HG03108 (cell line): ENCODE measurements at regions not wholly inside any gene's neighbourhood (a gene's known extent, or its start where the extent isn't known, plus 50 kb on each side); places are given as distances from the start of the nearest gene placed in this dataset.
A peak's percentile ranks its signal among the peaks of the same experiment; 100 is the strongest.
"Not testable (repeated sequence)": the region's sequence is repeated elsewhere in the genome, so short reads cannot be mapped to it uniquely, and the experiment has no call there.

Experiments
- ATAC-seq: cut with Tn5 transposase; IDR thresholded peaks from one replicate; pipeline ENCODE4 v1.9.1; 2021; ENCODE audit warnings: moderate library complexity; ENCODE audit not compliant: unreplicated experiment

DNA sequence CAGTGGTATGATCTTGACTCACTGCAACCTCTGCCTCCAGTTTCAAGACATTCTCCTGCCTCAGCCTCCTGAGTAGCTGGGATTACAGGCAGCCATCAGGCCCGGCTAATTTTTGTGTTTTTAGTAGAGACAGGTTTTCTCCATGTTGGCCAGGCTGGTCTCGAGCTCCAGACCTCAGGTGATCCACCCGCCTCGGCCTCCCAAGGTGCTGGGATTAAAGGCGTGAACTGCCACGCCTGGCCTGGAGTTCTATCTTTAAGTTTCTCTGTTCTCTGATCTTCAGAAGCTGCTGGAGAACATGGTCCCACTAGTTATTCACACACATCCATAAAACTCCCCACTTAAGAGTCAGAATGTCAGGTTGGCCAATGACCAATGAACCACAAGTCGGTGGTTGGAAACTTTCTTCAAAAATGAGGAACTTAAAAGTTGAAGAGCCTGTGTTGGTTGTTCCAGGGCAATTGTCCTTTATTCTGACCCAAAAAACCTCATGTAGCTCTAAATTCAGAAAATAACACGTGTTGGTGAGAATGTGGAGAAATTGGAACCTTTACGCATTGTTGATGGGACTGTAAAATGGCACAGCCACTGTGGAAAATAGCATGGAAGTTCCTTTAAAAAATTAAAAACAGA lies 55.9 kb upstream of the PIK3CB start:
- ATAC-seq: peak; percentile 64

DNA sequence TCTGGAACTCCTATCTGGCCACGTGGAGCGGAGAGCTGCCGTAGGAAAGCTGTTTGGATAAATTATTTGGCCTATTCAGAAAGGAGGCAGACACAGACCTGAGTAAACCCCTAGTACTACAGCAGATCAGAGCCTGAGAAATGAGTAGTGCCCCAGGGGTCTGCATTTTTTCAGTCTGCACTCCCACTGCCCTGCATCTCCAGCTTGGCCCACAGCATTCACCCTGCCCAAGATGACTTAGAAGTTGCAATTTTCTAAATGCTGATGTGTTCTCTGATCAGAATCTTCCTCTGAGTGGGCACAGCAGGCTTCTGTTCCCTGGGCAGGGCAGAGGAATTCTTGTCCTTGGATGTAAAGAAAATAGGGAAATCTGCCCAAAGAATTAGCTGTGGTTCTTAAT lies 55.1 kb upstream of the PIK3CB start:
- no peak for ATAC-seq

DNA sequence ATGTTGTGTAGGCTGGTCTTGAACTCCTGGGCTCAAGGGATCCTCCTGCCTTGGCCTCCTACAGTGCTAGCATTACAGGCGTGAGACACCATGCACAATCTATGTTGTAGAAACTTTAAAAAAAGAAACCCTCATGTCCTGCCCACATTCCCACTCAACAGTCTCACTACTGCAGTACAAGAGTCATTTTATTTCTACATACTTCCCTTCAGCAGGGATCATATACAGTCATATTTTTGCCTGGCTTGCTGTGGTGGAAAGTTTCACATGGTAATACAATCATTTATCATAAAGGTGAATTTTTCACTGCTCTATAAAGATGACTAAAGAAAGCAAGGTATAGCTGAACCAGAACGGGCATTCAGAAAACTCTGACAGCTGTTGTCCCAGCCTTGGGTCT lies 53.8 kb upstream of the PIK3CB start:
- ATAC-seq: no peak

DNA sequence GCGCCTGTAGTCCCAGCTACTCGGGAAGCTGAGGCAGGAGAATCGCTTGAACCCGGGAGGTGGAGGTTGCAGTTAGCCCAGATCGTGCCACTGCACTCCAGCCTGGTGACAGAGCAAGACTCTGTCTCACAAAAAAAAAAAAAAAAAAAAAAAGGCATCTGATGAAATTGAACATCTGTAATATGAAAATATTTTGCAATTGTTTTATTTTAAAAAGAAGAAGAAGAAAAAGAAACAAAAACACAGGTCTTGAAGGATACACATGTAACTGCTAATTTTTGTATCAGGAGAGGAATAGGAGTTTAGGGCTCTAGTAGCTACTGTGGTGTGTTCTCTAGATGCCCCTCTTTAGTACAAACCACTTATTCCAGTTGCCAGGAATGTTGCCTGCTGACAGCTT lies 51.4 kb upstream of the PIK3CB start:
- not testable (repeated sequence) for ATAC-seq
